AG10803 (cell line): ENCODE measurements at regions not wholly inside any gene's neighbourhood (a gene's known extent, or its start where the extent isn't known, plus 50 kb on each side); places are given as distances from the start of the nearest gene placed in this dataset.

Experiments used
- DNase-seq: peaks from one replicate; pipeline ENCODE4 v3.0.0; 2010; ENCODE audit warnings: low read depth
- H3K4me3 ChIP-seq: 2 replicates; pipeline ENCODE4 v1.5.1; 2011; ENCODE audit warnings: mild to moderate bottlenecking, low read length, control low read depth
- TF ChIP-seq, protein P1 (sequence below): conservative IDR thresholded peaks from 2 replicates; pipeline ENCODE4 v1.5.1; 2011; ENCODE audit warnings: mild to moderate bottlenecking, low read length, control low read depth, inconsistent platforms

DNA sequence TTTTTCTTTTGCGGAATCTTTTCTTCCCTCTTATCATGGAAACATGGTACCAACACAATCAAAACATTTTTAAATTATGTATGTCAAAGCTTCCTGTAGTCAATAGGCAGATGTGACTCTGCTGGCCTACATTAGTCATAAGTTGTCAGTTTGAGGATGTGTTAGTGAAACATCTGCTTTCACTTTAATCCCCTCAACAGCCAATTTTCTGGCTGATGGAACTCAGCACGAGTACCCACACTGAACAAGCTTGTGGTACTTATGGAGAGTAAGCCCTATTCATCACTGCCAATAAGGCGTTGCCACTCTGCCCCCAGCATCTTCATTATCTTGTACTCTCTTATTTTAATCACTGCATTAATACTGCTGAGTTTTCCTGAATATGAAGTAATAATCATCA is 1034.4 kb downstream of the CDH9 start:
- no peak for DNase-seq
- no peak overlapping the region for H3K4me3 ChIP-seq
- TF ChIP-seq, protein P1, sequence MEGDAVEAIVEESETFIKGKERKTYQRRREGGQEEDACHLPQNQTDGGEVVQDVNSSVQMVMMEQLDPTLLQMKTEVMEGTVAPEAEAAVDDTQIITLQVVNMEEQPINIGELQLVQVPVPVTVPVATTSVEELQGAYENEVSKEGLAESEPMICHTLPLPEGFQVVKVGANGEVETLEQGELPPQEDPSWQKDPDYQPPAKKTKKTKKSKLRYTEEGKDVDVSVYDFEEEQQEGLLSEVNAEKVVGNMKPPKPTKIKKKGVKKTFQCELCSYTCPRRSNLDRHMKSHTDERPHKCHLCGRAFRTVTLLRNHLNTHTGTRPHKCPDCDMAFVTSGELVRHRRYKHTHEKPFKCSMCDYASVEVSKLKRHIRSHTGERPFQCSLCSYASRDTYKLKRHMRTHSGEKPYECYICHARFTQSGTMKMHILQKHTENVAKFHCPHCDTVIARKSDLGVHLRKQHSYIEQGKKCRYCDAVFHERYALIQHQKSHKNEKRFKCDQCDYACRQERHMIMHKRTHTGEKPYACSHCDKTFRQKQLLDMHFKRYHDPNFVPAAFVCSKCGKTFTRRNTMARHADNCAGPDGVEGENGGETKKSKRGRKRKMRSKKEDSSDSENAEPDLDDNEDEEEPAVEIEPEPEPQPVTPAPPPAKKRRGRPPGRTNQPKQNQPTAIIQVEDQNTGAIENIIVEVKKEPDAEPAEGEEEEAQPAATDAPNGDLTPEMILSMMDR: no peak

DNA sequence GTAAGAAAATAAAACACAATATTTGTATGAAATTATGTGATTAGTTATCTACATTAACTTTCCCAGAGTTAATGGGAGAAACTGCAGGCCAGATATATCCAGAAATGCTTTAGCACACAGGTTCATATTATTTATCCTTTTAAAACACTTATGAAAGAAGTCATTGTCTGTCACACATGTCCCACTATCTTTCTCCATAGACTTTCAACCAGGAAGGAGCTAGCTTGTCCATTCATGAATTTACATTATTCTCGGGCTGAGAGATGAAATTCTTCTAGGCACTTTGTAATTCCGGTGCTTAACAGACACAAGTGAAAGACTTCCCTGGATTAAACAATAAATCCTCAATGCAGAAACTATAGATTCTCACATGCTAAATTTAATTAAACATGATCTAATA is 1043.2 kb downstream of the CDH9 start:
- H3K4me3 ChIP-seq: no peak overlapping the region
- DNase-seq: no peak
- TF ChIP-seq, protein P1: no peak

DNA sequence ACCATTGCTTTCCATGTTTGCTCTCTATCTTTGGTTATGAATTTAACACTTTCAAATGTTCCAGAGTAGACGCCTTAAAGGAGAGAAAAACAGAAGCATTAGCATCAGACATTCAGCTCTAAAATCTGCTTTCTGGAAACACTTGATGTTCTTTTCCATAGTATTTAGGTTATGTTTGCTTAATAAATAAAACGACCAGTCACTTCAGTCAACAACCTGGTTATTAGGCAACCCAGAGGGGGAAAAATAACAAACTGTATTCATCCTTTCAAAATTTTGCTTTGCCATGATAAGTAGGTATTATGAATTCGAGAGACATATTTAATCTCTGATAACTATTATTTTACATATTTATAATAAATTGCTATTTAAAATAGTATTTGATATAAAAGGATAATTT is 1044.7 kb downstream of the CDH9 start:
- TF ChIP-seq, protein P1: no peak
- DNase-seq: no peak
- no peak overlapping the region for H3K4me3 ChIP-seq

DNA sequence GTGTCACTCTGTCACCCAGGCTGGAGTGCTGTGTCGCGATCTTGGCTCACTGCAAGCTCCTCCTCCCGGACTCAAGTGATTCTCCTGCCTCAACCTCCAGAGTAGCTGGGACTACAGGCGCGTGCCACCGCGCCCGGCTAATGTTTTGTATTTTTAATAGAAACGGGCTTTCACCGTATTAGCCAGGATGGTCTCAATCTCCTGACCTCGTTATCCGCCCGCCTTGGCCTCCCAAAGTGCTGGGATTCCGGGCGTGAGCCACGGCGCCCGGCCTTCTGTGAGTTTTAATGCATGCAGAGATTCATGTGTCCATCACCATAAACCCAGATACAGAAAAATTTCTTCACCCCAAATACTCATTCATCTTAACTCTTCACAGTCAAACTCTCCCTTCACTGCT is 1046.7 kb downstream of the CDH9 start:
- H3K4me3 ChIP-seq: no peak overlapping the region
- no peak for DNase-seq
- TF ChIP-seq, protein P1: no peak

DNA sequence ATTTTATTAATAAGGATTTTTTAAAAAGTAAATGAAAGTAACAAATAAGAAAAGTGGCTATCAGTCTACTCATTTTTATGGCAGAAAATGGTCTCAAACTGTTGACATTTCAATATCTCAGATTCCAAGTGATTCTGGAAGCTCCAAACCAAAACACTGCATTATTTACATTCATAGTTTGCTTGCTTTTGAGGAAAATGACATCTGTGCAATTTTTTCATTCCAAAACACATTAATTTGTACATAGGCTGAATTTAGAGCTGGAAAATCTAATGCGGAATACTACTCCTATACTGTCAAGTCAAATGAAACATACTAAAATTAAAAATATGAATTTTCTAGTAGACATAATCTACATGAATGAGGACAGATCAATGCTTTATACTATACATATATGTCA is 1047.6 kb downstream of the CDH9 start:
- no peak for DNase-seq
- TF ChIP-seq, protein P1: no peak
- H3K4me3 ChIP-seq: no peak overlapping the region

DNA sequence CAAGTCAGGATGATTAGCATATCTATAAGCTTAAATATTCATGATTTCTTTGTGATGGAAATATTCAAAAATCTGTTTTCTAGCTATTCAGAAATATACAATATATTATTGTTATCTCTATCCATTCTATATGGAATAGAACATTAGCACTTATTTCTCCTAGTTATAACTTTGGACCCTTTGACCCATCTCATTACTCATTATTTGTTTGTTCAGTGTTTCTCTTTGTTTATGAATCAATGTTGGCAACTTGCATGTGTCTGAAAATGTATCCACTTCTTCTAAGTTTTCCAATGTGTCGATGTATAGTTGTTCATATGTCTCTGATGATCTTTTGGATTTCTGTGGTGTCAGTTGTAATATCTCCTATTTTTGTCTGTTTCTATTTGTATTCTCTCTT is 1059.3 kb downstream of the CDH9 start:
- no peak overlapping the region for H3K4me3 ChIP-seq
- TF ChIP-seq, protein P1: no peak
- DNase-seq: no peak

DNA sequence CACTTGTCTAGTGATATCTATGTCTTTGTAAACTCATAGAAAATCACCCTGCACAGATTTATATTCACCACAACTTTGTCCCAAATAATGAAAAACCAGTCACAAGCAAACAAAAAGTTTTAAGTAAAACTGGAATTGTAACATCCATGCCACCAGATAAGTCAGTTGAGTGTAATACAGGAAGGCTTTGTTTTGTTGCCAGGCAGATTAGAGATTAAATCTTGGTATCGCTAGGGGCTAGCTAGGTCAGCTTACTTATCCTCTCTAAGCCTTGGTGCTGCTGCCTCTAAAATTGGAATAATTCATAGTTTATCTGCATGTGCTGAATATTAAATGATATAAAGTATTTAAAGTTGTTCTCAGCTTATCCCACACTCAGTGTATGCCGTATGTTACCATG is 1062.5 kb downstream of the CDH9 start:
- TF ChIP-seq, protein P1: no peak
- no peak for DNase-seq
- no peak overlapping the region for H3K4me3 ChIP-seq
